ENCODE measurements at regions not wholly inside any gene's neighbourhood (a gene's known extent, or its start where the extent isn't known, plus 50 kb on each side); places are given as distances from the start of the nearest gene placed in this dataset.
"Not testable (repeated sequence)": the region's sequence is repeated elsewhere in the genome, so short reads cannot be mapped to it uniquely, and the experiment has no call there.

DNA sequence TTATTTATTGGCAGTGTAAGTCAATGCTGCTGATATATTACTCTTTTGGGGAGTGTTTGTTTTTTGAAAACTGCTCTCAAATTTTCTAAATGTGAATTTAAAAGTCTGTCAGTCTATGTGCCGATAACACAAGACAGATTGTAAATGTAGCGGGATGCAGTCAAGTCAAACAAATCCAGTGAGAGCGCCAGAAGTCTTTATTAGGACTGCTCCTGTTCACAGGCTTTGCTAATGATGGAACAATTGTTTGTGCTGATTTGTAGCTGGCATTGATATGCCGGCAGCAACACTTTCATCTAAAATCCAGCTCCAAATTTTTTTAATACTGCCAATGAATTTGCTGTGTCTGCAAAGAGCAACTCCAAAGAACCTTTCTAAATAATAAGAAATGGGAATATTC lies 78.7 kb upstream of the TET2 start:
- H3K27me3 ChIP-seq (ENCODE audit: insufficient read depth, poor library complexity, severe bottlenecking) = no peaks in the 10 kb centered on the region
- TF ChIP-seq, protein P1, sequence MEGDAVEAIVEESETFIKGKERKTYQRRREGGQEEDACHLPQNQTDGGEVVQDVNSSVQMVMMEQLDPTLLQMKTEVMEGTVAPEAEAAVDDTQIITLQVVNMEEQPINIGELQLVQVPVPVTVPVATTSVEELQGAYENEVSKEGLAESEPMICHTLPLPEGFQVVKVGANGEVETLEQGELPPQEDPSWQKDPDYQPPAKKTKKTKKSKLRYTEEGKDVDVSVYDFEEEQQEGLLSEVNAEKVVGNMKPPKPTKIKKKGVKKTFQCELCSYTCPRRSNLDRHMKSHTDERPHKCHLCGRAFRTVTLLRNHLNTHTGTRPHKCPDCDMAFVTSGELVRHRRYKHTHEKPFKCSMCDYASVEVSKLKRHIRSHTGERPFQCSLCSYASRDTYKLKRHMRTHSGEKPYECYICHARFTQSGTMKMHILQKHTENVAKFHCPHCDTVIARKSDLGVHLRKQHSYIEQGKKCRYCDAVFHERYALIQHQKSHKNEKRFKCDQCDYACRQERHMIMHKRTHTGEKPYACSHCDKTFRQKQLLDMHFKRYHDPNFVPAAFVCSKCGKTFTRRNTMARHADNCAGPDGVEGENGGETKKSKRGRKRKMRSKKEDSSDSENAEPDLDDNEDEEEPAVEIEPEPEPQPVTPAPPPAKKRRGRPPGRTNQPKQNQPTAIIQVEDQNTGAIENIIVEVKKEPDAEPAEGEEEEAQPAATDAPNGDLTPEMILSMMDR (IDR thresholded peaks at IDR 0.05; ENCODE audit: poor library complexity, severe bottlenecking) = no peak
- H3K36me3 ChIP-seq (ENCODE audit: low read depth) = no peaks in the 10 kb centered on the region
- no peaks in the 10 kb centered on the region for H3K9me3 ChIP-seq (ENCODE audit: severe bottlenecking)
- ATAC-seq (ENCODE audit: low read depth) = no peak
- H3K4me3 ChIP-seq (ENCODE audit: severe bottlenecking) = no peak overlapping the region
- no peak overlapping the region for H3K27ac ChIP-seq (ENCODE audit: poor library complexity, severe bottlenecking)
- no peak for DNase-seq (ENCODE audit: low spot score)
- H3K4me1 ChIP-seq (ENCODE audit: insufficient read depth, poor library complexity, severe bottlenecking) = no peaks in the 10 kb centered on the region

DNA sequence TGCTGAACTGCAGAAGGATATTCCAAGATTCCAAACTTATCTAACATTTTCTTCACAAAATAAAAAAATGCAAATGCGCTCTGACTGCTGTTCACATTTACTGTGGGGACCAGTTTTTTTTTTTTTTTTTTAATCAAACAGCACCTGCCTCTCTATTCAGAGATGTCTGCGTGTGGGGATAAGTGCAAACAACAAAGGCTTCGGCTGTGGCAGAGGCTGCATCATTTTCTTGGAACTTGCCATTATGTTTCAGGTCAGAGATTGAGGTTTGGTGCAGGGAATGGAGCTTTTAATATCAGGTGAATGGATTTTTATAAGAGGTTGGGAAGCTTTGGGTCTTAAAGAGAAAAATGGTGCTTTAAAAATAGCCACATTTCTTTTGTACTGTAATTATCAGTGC lies 78.2 kb upstream of the TET2 start:
- Histone ChIP-seq H3K27ac (ENCODE audit: poor library complexity, severe bottlenecking) (no peak overlapping the region), H3K4me3 (ENCODE audit: severe bottlenecking) (no peak overlapping the region), H3K36me3 (ENCODE audit: low read depth) (no peaks in the 10 kb centered on the region), H3K27me3 (ENCODE audit: insufficient read depth, poor library complexity, severe bottlenecking) (no peaks in the 10 kb centered on the region), H3K9me3 (ENCODE audit: severe bottlenecking) (no peaks in the 10 kb centered on the region), H3K4me1 (ENCODE audit: insufficient read depth, poor library complexity, severe bottlenecking) (no peaks in the 10 kb centered on the region)
- ATAC-seq (ENCODE audit: low read depth) (no peak), DNase-seq (ENCODE audit: low spot score) (no peak)
- TF ChIP-seq, protein P1 (IDR thresholded peaks at IDR 0.05; ENCODE audit: poor library complexity, severe bottlenecking) = no peak

DNA sequence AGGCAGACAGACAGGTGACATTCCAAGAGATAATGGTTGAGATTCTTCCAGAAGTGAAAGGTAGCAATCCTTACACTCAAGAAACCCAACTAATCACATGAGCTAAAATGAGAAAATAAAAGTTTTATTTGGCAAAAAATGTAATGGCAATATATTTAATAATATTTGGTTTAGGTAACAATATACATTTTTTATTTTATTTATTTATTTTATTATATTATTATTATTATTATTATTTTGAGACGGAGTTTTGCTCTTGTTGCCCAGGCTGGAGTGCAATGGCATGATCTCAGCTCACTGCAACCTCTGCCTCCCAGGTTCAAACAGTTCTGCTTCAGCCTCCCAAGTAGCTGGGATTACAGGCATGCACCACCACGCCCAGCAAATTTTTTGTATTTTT lies 74.6 kb upstream of the TET2 start:
- H3K4me1 ChIP-seq (ENCODE audit: insufficient read depth, poor library complexity, severe bottlenecking); DNase-seq (ENCODE audit: low spot score); H3K36me3 ChIP-seq (ENCODE audit: low read depth); ATAC-seq (ENCODE audit: low read depth); H3K27ac ChIP-seq (ENCODE audit: poor library complexity, severe bottlenecking); H3K27me3 ChIP-seq (ENCODE audit: insufficient read depth, poor library complexity, severe bottlenecking); H3K9me3 ChIP-seq (ENCODE audit: severe bottlenecking); H3K4me3 ChIP-seq (ENCODE audit: severe bottlenecking): not testable (repeated sequence)

DNA sequence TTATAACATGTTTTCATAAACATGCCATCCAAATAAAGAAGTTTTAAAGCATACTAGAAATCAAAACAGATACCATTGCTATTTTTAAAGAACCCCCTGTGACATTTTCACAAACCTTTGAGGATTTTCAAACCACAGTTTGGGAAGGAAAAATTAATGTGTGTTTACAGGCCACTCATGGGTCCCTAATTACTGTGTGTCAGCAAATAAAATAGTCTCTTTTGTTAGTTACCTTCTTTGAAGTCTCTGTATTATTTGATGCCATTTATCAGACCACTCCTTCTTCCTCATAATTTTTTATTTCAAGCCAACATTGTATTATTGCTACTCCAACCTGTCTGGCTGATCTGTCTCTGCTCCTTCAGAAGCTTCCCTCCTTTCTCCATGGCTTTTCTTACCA lies 72.6 kb upstream of the TET2 start:
- DNase-seq (ENCODE audit: low spot score) (no peak), ATAC-seq (ENCODE audit: low read depth) (no peak)
- Histone ChIP-seq H3K27ac (ENCODE audit: poor library complexity, severe bottlenecking) (no peak overlapping the region), H3K27me3 (ENCODE audit: insufficient read depth, poor library complexity, severe bottlenecking) (no peaks in the 10 kb centered on the region), H3K4me1 (ENCODE audit: insufficient read depth, poor library complexity, severe bottlenecking) (no peaks in the 10 kb centered on the region), H3K36me3 (ENCODE audit: low read depth) (no peaks in the 10 kb centered on the region), H3K4me3 (ENCODE audit: severe bottlenecking) (no peak overlapping the region), H3K9me3 (ENCODE audit: severe bottlenecking) (no peaks in the 10 kb centered on the region)
- TF ChIP-seq, protein P1 (IDR thresholded peaks at IDR 0.05; ENCODE audit: poor library complexity, severe bottlenecking) = no peak

DNA sequence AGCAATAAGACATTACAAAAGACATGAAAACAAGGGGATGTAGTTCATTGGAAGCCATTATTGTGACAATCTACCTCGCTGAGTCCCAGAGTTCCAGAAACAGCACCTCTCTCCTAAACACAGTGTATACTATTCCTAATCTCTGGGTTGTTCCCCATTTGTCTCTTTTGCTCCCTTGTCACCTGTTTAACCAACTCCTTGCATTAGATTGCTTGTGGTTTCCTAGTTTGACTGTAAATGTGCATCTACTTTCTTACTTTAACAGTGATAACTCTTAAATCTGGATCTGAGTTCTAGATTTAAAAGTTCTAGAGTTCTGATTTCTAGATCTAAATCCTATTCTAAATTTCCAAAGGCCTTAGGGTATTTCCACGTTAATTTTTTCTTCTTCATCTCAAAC lies 71.6 kb upstream of the TET2 start:
- no peaks in the 10 kb centered on the region for H3K9me3 ChIP-seq (ENCODE audit: severe bottlenecking)
- no peak overlapping the region for H3K4me3 ChIP-seq (ENCODE audit: severe bottlenecking)
- no peaks in the 10 kb centered on the region for H3K27me3 ChIP-seq (ENCODE audit: insufficient read depth, poor library complexity, severe bottlenecking)
- H3K36me3 ChIP-seq (ENCODE audit: low read depth) = no peaks in the 10 kb centered on the region
- TF ChIP-seq, protein P1 (IDR thresholded peaks at IDR 0.05; ENCODE audit: poor library complexity, severe bottlenecking) = no peak
- no peak overlapping the region for H3K27ac ChIP-seq (ENCODE audit: poor library complexity, severe bottlenecking)
- DNase-seq (ENCODE audit: low spot score) = no peak
- no peak for ATAC-seq (ENCODE audit: low read depth)
- H3K4me1 ChIP-seq (ENCODE audit: insufficient read depth, poor library complexity, severe bottlenecking) = no peaks in the 10 kb centered on the region
